GM13976 (cell line): ENCODE measurements at regions not wholly inside any gene's neighbourhood (a gene's known extent, or its start where the extent isn't known, plus 50 kb on each side); places are given as distances from the start of the nearest gene placed in this dataset.

Source experiments
- DNase-seq: peaks from one replicate; pipeline ENCODE4 v3.0.0; 2012; ENCODE audit warnings: low spot score
- in situ Hi-C: fragments of 300-500 bp; cut with MboI; formaldehyde crosslinking; loops from one replicate; pipeline ENCODE4 v1.12.0; 2022; ENCODE audit warnings: low sequenced_read_pairs, mixed read lengths, inconsistent platforms; ENCODE audit not compliant: unreplicated experiment
- TF ChIP-seq, protein P1 (sequence below): IDR thresholded peaks from 2 replicates; pipeline ENCODE4 v1.5.1; 2012; ENCODE audit warnings: borderline replicate concordance, mild to moderate bottlenecking; ENCODE audit not compliant: insufficient read depth; ENCODE audit errors: extremely low read depth, missing control alignments, control extremely low read depth

DNA sequence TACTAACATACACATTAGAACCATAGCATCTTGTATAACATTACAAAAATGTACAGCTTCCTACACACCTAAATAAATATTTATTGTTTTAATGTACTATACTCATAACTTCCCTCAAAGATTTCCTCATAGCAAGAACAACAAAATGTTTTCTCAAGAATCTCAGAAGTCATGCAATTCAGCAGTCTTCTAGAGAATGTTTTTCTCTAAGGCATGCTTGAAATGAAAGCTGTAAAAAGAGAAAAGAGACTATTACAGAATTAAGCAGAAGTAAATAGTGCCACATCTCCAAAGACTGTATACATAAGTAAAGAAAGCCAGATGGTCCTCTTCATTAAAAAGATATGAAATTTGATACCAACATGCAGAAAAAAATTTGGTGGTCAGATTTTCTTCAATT lies 672.2 kb downstream of the EPM2A start:
- DNase-seq, result no peak

DNA sequence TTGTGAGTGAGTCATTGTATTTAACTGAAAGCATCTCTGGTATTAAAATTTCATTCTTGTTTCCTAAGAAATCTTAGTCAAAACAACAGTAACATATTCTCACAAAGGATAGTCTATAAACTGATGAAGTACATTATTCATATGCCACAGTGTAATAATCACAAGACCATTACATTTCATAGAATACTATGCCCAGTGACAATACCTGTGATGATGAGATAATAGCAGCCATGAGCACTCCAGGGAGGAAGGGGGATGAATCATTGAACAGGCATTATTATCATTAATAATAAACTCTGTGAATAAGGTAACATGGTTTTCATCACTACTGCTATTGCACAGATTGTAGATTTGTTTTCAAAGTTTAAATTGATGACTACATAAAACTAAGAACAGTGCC lies 667.9 kb downstream of the EPM2A start:
- in situ Hi-C loops, result no loop called here
- TF ChIP-seq, protein P1, sequence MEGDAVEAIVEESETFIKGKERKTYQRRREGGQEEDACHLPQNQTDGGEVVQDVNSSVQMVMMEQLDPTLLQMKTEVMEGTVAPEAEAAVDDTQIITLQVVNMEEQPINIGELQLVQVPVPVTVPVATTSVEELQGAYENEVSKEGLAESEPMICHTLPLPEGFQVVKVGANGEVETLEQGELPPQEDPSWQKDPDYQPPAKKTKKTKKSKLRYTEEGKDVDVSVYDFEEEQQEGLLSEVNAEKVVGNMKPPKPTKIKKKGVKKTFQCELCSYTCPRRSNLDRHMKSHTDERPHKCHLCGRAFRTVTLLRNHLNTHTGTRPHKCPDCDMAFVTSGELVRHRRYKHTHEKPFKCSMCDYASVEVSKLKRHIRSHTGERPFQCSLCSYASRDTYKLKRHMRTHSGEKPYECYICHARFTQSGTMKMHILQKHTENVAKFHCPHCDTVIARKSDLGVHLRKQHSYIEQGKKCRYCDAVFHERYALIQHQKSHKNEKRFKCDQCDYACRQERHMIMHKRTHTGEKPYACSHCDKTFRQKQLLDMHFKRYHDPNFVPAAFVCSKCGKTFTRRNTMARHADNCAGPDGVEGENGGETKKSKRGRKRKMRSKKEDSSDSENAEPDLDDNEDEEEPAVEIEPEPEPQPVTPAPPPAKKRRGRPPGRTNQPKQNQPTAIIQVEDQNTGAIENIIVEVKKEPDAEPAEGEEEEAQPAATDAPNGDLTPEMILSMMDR, result no peak
- DNase-seq, result no peak

More for the DNA sequence above, 672.2 kb downstream of the EPM2A start:
- TF ChIP-seq, protein P1, result no peak
- in situ Hi-C loops, result no loop called here

DNA sequence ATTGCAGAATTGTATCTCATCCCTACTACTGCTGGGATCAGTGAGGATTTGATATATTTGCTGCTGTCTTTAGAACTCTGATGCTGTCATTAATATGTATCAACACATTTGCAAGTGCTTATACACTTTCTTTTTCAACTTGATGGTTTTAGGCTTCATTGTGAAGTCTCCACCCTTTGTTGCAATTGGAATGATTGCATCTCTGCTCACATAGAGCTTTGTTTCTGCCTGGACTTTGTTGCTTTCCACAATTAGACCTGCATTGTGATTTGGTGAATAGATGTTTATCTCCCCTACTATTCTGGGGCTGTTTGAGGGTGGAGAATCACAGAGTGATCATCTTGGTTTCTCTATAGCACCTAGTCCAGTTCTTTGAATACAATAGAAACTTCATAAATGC lies 666.7 kb downstream of the EPM2A start:
- TF ChIP-seq, protein P1, result no peak
- in situ Hi-C loops, result no loop called here
- DNase-seq, result no peak

DNA sequence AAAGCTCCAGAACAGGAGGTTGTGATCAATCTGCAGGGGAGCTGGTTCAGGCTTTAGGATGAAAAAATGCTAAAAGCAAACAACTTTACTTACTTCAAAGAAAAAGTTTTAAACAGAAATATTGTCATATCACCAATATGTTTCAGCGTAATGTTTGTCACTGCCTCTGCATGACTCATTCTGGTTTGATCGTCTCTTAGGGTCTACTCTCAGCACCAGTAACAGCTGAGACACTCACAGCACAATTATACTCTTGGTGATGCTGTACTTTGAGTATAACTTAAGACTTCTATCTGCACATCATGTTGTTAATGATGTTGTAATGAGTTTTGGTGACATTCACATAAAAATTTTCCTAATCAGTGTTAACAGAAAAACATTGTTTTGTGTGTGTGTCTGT lies 665.4 kb downstream of the EPM2A start:
- no peak for DNase-seq
- TF ChIP-seq, protein P1, result no peak
- in situ Hi-C loops, result no loop called here

GRCh38 chr6:145070791-145071190 lies 664.5 kb downstream of the EPM2A start:
- TF ChIP-seq, protein P1, result no peak
- no peak for DNase-seq
- in situ Hi-C loops, result no loop called here

DNA sequence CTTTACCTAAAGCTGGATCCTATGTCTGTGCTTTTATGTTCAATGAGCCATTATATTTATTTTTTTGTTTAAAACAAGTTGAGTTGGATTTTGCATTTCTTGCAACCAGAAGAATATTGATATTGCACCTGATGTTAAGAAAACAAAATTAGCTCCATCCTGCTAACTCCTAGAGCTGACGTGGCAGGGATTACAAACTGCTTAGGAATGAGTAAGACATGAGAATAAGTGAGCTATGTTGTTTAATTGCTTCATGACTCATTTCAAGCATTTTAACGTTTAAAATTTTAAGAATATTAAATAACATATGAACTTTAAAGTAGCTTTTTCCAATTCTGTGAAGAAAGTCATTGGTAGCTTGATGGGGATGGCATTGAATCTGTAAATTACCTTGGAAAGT lies 663.5 kb downstream of the EPM2A start:
- no peak for DNase-seq
- in situ Hi-C loops, result no loop called here
- TF ChIP-seq, protein P1, result no peak

- TF ChIP-seq, protein P1, result no peak
- in situ Hi-C loops, result no loop called here
- DNase-seq, result no peak
Observed at GRCh38 chr6:145073811-145074210, 661.5 kb downstream of the EPM2A start.
